Hindlimb muscle (tissue), 1 donor: ENCODE measurements at regions not wholly inside any gene's neighbourhood (a gene's known extent, or its start where the extent isn't known, plus 50 kb on each side); places are given as distances from the start of the nearest gene placed in this dataset.
A peak's percentile ranks its signal among the peaks of the same experiment; 100 is the strongest.

ENCODE experiments used
- DNase-seq: peaks from one replicate; pipeline ENCODE4 v3.0.0-alpha.2; 2013

DNA sequence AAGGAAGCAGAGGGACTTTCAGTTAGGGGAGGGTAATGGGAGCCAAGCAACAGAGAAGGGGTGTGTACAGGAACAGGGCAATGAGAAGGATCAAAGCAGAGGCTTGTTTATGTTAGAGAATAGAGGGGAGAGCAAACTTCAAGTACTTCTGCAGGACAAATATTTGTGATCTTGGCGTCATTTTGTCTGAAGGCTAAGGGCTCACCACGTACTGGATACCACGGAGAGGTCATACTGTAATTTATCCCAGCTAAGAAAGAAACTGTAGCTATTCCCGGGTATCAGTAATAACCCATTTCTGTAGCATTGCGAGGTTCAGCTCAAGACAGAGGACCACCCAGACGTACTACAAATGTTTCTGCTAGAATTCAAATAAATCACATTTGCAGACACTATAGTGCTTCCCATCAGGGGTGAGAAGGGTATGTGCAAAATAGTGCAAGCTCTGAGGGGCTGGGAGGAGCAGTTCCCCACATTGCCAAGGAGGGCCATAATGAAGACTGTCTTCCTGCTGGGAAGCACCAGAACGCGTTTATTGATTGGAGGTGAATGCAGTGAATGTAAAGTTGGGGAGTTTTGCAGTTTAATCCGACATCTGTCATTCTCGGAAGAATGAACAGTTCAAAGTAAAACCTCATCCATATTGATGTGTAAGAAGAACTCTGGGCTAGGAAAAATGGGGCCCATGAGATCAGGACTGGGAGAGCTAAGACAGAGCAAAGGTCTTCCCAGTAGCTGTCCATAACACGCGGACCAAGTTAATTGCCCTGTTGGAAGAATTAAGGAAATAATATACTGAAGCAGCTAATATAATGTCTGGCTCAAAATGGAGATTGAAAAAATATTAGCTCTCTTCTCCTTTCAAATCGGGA lies 136.9 kb downstream of the RWDD3 start:
- no peak for DNase-seq

GRCh38 chr1:95371666-95372282 lies 137.8 kb downstream of the RWDD3 start:
- no peak for DNase-seq

GRCh38 chr1:95375174-95375573 lies 141.2 kb downstream of the RWDD3 start:
- no peak for DNase-seq

DNA sequence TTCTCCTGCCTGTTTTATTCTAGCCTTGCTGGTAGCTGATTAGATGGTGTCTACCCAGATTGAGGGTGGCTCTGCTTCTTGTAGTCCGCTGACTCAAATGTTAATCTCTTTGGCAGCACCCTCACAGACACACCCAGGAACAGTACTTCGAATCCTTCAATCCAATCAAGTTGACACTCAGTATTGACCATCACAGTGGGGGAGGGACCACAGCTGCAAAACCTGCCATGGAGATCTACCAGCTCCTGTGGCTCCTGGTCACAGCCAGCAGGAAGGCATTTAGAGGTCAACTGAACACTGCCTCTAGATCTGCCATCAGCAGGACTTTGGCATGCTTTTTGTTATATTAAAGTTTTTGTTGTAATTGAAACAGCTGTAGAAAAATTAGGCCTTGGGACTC lies 146.9 kb downstream of the RWDD3 start:
- DNase-seq: no peak

- no peak for DNase-seq
These were observed 148.2 kb downstream of the RWDD3 start for GRCh38 chr1:95382000-95382786.

DNA sequence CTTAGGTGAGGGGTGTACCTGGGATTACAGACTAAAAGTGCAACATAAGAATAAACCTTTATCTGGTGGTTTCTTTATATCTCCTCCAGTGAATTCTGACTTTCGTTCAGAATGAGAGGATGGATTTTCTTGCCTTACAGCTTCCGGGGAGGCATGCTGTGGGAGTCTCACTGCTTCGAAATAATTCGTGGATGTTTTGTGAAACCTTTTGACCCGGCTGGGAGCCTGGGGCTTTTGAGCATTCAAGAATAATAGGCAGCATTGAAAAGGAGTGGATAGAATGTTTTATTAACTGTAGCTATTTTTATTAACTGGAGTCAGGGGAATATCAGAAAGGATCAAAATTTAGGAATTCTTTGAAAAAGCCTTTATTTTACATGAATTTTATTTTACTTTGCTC lies 149.1 kb downstream of the RWDD3 start:
- DNase-seq: no peak

DNA sequence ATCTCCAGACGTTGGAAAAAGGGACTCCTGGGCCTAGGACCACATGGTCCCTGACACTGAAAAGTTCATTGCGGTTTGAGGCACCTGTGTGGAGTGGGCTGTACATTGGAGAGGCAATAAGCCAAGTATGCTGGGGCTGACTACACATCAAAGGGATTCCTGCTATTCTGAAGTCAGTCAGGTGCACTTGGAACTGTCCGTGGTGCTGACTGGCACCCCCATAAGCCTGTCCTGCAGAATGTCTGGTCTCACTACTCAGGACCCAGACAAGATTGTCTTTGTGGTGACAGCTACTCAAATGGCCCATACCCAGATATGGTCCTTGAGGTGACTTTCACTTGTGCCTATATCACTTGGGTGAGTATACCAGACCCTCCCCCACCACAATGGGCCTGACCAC lies 150.6 kb downstream of the RWDD3 start:
- DNase-seq: peak; percentile 31

DNA sequence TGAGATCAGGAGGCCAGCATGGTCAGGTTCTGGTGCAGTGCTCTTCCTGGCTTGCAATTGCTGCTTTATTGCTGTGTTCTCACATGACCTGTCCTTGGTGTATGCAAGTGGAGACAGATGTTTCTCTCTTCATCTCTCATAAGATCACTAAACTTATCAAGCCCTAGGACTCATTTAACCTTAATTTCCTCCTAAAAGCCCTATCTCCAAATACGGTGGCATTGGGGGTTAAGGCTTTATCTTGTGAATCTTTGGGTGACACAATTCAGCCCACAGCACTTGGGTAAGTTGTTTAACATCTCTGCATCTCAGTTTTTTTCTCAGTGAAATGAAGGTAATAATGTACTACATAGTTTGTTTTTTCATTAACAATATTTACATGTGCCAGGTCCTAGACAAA lies 152.4 kb downstream of the RWDD3 start:
- DNase-seq: no peak

DNA sequence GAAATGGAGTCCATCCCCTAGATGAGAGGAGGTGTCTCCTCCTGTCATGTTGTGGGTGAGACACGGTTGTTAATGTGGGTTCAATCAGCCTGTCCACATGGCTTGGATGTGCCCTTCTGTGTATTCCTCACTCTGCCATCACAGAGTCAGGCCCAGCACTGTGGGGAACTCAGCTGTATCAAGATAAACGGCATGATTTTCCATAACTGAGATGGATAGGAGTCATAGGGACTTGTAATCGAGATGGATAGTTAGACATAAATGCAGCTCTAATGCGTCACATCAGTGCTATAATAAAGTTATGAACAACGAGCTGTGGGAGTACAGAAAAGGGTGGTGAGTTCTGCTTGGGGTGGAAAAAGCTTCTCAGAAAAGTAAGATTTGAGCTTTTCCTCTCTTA lies 152.9 kb downstream of the RWDD3 start:
- no peak for DNase-seq

GRCh38 chr1:95388031-95388430 lies 154.0 kb downstream of the RWDD3 start:
- no peak for DNase-seq

DNA sequence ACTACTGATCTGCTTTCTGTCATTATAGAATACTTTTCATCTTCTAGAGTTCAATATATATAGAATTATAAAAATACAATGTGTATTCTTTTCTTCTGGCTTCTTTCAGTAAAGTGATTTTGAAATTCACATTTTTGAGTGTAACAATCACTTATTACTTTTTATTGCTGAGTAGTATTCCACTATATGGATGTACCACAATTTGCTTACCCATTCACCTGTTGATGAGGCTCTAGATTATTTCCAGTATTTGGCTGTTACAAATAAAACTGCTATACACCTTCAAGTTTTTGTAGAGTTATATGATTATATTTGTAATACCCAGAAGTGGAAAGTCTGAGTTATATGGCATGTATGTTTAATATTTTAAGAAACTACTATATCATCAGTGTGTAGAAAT lies 159.4 kb downstream of the RWDD3 start:
- DNase-seq: no peak

- DNase-seq: no peak
These were observed 162.5 kb downstream of the RWDD3 start for GRCh38 chr1:95396557-95396956.

GRCh38 chr1:95402780-95403179 lies 168.8 kb downstream of the RWDD3 start:
- no peak for DNase-seq

DNA sequence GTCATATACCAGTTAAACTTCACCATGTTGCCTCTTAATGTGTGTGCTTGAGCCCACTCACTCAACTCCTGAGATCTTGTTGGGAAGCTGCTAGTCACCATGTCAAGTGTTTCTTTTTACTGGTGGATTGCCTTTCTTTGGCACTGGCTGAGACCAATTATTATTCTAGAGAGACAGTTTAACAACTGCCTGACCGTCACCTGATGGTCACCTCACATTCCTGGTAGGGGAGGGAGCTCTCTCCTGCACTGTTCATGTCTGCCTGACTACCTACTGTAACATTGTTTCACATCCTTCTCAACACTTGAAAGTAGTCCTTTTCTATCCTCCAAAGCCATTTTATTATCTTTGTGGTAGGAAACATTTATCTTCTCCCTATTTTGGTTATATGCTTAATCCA lies 172.3 kb downstream of the RWDD3 start:
- DNase-seq: no peak

GRCh38 chr1:95407131-95407885 lies 173.3 kb downstream of the RWDD3 start:
- DNase-seq: no peak

- DNase-seq: peak; percentile 64
These were observed 173.9 kb downstream of the RWDD3 start for GRCh38 chr1:95407886-95408291.

DNA sequence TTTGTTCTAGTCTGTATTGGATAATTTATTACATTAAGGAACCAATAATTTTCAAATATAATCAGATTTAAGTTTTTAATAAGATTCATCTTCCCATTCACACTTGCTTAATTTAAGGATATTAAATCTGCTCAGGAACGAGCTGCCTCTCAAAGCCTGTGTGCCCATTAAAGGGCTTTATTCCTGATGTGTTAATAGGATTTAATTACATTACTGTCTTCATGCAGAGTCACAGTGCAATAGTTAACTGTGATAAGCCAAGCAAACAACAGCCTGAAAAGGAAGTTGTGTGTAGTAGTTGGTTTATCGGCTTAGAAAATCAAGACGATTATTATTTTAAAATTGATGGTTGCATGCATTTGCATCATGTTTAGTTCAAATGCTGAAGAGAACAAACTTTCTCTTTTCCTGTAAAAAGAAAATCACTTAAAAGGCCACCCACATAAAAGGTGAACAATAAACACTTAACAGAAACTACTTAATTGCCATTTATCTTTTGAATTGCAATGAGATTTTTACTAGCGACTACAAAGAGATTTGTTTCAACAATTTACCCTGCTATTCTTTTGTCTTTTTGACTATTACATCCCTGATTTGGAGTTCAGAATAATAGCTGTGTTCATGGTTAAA lies 174.6 kb downstream of the RWDD3 start:
- no peak for DNase-seq

DNA sequence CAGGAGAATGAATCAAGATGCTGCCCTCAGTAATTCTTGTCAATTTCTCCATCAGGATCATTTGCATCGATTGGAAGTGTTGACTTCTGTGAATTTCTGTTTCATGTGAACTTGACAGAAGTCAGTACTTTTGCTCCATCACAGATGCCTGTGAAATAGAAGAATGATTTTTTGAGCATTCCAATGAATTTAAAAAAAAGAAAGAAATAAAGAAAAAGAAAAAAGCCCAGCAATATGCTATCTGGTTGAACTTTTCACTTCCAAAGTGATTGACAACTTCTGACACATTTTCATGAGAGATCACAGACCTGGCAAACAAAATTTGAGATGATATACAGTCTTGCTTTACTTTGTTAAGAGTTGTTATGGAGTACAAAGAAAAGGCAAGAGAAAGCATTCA lies 175.3 kb downstream of the RWDD3 start:
- no peak for DNase-seq

DNA sequence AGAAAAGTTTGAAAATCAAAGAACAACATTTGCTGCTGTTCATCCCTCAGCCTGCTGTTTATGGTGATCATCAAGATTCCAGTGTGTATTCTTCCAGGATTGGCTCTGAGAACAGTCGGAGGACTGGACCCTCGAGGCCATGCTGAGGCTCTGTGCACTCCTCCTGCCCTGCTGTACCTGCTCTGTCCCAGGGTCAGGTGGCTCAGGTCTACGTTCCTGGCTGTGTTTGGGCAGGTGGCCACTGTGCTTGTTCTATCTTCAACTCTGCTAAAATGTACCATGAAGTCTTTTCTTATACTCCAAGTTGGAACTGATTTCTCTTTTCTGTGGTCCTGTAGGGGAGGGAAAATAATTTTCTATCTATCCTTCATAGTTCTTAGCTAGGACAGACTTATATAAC lies 175.9 kb downstream of the RWDD3 start:
- no peak for DNase-seq

- no peak for DNase-seq
These were observed 181.1 kb downstream of the RWDD3 start for GRCh38 chr1:95415146-95415545.

- DNase-seq: no peak
These were observed 192.8 kb downstream of the RWDD3 start for GRCh38 chr1:95426772-95427171.

- DNase-seq: no peak
These were observed 193.5 kb downstream of the RWDD3 start for GRCh38 chr1:95427525-95427924.
